SKM-1 treated with dmso at 0.1 percent for 144 hours (cell line): ENCODE measurements at regions not wholly inside any gene's neighbourhood (a gene's known extent, or its start where the extent isn't known, plus 50 kb on each side); places are given as distances from the start of the nearest gene placed in this dataset.

Experiments
- DNase-seq: peaks from one replicate; lab custom pipeline; 2025; ENCODE audit not compliant: unreplicated experiment; lab: John Stamatoyannopoulos, UW

DNA sequence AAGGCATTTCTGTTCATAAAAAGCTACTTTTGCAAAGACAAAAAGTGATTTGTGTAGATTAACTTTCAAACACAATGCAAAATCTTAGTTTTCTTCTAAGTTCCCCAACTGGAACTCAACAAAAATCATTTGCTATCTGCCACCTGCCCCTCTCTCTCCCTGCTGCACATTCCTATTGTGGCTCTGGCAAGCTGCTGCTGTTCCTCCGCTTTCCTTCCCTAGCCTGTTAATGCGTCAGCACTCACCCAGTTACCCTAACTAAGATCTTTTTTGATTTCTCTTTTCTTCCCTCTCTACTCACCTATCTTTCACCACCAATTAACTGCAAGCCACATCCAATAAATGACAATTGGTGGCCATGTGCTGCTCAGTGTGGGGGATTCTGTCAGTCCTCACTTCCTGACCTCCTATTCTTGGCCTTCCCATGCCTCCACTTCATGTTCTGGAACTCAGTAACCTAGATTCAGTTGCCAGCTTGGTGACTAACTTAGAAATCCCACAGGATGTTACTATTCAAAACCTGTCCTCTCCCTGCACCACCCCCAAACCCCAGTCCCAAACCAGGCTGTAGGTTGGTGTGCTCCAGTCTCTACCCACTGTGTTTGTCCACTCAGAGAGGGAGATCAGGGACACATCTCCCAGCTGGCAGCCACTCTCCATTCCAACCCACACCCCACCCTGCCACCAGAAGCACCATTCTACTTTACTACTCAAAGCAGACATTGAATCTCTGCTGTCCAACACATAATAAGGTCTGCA is 140.2 kb upstream of the CTTNBP2 start:
- DNase-seq, result no peak

GRCh38 chr7:118022546-118022945 is 149.3 kb upstream of the CTTNBP2 start:
- DNase-seq, result no peak

DNA sequence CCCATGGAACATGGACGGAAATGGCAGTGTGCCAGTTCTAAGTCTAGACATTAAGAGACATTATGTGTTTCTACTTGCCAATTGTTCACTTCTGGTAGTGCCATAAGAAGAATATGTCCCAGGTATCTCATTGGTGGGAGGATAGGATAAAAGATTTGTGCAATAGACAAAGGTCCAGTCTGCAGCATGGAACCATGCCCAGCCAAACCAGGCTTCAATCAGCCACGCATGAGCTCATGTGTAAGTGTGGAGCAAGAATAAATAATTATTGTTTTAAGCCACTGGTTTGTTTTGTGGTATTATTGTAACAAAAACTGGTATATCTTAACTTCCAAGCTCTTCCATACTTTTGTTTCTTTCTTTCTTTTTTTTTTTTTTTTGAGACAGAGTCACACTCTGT is 153.6 kb upstream of the CTTNBP2 start:
- DNase-seq, result no peak

DNA sequence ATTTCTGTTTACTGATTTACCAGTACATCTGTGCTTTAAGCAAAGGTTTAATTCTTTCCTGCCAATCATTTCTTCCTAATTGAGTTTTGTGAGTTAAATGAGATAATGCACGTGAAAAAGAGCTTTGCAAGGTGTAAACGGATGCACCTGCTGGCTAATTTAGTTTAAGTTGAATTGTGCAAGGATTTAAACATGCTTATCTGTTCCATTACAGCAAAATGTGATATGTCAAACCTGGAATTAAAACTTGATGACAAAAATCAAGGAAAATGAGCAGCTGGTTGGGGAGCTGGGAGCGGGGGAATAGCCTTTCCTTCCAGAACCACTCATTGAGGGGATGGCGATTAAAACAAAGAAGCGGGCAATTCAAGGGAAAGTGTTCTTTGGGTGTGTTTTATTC is 155.0 kb upstream of the CTTNBP2 start:
- DNase-seq, result no peak

DNA sequence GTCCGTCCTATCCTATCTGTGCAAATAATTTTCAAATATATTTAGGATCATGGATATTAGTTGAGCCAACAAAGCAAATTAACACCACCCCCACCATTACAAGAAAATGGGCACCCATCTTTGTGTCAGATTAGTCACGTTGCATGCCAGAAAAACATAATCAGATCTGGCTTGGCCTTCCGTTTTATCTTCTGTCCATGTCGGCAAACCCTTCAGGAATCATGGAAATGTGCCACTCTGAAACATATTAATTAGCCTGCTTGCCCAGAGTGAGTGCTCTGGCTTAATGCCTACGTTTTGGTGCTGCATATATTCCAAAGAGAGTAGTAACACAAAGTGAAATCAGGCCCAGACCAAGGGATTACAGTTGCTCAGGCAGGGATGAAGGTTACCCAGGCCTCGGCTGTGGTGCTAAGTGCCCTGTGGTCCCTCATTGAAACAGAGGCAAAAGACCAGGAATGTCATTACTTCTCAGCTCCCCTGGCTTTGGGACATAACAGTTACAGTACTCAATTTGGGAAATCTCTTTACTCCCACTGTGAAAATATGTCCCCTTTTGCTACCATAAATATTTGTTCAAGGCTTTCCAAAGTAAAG is 154.0 kb upstream of the LSM8 start:
- no peak for DNase-seq

- DNase-seq, result no peak
Observed at GRCh38 chr7:118033273-118033672, 150.7 kb upstream of the LSM8 start.

DNA sequence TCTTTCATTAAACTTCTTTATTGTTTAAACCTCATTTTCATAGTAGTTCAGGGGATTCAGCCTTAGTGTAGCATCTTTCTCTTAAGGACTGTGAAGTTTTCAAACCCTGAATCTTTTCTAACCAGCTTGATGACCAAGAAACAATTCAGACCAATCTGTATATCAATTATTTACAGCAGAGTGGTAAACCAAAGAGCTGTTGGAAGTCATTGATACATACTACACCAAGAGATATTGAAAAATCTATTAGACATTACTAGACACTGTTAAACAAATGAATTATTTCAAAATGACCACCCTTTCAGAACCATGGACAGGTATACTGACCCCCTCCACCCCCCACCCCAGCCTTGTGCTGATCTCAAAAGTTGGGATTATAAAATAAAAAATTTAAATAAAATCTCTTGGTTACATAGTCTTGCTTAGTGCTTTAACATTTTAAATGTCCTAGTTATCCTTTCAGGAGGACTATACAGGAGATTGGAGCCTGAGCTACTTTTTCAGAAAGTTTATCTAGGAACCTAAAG is 143.9 kb upstream of the LSM8 start:
- DNase-seq, result no peak

DNA sequence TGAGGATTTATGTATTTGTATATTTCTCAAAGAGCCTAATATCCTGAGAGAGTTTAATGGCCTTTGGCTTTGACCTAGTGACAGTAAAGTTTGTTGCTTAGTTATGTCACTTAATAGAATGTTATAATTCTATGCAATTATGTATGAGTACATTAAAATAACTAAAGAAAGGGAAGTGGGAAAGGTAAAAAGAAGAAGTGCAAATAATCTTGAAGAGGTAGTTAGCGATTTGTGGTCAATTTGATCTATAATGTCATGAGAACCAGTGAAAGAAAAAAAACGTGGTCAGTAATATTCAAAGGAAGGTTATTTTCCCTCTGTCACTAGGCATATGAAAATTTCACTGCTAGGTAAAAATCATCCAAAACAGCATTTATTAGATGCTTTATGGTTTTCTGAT is 143.4 kb upstream of the LSM8 start:
- DNase-seq, result no peak

GRCh38 chr7:118041251-118041878 is 142.6 kb upstream of the LSM8 start:
- no peak for DNase-seq

- DNase-seq, result no peak
Observed at GRCh38 chr7:118045629-118046028, 138.3 kb upstream of the LSM8 start.

GRCh38 chr7:118046086-118046485 is 137.9 kb upstream of the LSM8 start:
- no peak for DNase-seq

DNA sequence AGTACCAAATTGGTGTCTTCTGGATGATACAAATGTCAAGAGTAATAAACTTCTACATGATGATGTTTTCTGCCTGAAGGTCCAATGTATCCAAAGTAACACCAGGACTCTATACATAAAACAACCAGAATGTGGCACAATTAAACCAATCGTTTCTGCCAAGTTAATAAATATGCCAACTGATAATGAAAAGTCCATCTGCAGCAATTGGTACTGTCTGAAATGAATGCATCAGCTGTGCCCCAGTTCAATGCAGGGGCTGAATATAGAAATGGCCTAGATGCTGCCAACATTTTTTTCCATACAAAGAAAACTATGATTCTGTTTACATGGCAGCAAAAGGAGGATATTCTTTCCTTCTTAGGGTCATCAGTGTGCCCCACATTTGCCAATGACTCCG is 137.2 kb upstream of the LSM8 start:
- DNase-seq, result no peak

DNA sequence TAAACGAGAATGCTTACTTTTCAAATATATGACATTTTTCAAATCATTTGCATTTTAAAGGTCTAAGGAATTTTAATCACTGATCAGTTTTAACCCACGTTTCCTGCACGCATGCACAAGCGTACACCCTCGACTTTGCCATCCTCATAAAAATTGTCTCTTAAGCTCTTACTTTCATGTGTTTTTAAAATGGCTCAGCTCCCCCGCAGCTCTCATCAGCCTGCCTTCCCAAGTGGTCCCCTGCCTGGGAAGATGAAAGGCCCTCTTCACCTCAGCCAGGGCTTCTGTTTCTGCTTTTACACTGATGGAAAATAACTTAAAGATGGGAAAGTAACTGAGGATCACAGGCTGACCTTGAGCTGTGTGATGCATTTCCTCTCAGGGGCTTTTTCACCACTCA is 131.6 kb upstream of the LSM8 start:
- no peak for DNase-seq

GRCh38 chr7:118053353-118053752 is 130.6 kb upstream of the LSM8 start:
- DNase-seq, result no peak

GRCh38 chr7:118054529-118054928 is 129.4 kb upstream of the LSM8 start:
- no peak for DNase-seq

- DNase-seq, result no peak
Observed at GRCh38 chr7:118055647-118056046, 128.3 kb upstream of the LSM8 start.

GRCh38 chr7:118057404-118057803 is 126.6 kb upstream of the LSM8 start:
- DNase-seq, result no peak

DNA sequence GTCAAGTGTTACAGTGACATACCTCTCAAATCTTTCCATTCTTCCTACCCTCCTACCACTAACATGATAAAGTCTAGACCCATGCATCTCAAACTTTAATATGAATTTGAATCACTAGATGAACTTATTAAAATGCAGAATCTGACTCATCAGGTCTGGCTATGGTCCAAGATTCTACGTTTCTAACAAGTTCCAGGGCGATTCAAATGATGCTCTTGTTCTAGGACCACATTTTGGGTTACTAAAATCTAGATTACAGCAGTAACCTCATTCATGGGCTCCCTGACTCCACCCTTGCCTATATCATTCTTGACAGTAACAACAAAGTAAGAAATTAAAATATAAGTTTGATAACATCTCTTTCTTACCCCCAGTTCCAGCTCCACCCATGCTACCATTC is 124.8 kb upstream of the LSM8 start:
- no peak for DNase-seq

DNA sequence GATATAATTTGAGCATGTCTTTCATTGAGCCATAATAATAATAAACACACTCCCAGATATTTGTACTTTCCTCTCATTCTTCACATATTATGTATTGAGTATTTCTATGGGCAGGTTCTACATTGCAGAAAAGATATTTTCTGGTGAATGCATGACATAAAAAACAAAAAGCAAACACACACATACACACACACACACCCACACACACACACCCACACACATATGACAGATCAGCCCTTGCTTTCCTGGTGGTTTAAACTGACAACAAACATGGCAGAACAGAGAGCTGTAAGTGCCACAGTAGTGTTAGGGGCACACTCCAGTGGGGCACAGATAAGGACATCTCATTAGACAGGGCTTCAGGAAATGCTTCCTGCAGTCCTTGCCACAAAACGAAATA is 123.3 kb upstream of the LSM8 start:
- no peak for DNase-seq

- no peak for DNase-seq
Observed at GRCh38 chr7:118061386-118061785, 122.6 kb upstream of the LSM8 start.

GRCh38 chr7:118072893-118073674 is 110.9 kb upstream of the LSM8 start:
- no peak for DNase-seq

- DNase-seq, result no peak
Observed at GRCh38 chr7:118075936-118076335, 108.0 kb upstream of the LSM8 start.
